ENCODE measurements at regions not wholly inside any gene's neighbourhood (a gene's known extent, or its start where the extent isn't known, plus 50 kb on each side); places are given as distances from the start of the nearest gene placed in this dataset.
"Not testable (repeated sequence)": the region's sequence is repeated elsewhere in the genome, so short reads cannot be mapped to it uniquely, and the experiment has no call there.

DNA sequence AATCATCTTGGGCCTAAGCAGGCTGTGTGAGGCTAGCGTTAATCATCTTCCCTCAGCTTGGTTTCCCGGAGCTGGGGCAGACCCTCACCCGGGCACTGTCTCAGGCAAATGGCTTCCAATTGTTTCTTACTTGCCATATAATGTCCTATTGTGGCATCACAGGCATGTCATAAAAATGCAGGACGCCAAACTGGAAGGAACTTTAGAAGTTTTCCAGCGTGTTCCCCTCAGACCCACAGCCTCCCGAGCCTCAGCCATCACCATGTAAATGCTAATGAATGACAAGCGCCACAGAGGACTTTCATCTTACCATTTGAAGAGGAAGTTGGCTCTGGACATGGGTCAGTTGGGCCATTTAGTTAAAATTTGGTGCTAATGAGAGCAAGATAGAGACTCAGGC is 143.0 kb upstream of the IRX1 start:
- no peaks in the 10 kb centered on the region for H3K27me3 ChIP-seq
- no peak overlapping the region for H3K4me3 ChIP-seq
- no peaks in the 10 kb centered on the region for H3K9me3 ChIP-seq
- H3K4me1 ChIP-seq = no peaks in the 10 kb centered on the region
- no peak for DNase-seq
- H3K27ac ChIP-seq = no peak overlapping the region
- ATAC-seq = no peak
- H3K36me3 ChIP-seq = no peaks in the 10 kb centered on the region
- TF ChIP-seq CTCF (IDR thresholded peaks at IDR 0.05) = no peak
- intact Hi-C loops (cut with DNase I) = no loop called here

GRCh38 chr5:3451961-3452360 is 143.7 kb upstream of the IRX1 start:
- ATAC-seq = peak; percentile 54
- no peak overlapping the region for H3K4me3 ChIP-seq
- no peaks in the 10 kb centered on the region for H3K36me3 ChIP-seq
- intact Hi-C loops (cut with DNase I) = no loop called here
- no peak overlapping the region for H3K27ac ChIP-seq
- no peak for DNase-seq
- no peaks in the 10 kb centered on the region for H3K4me1 ChIP-seq
- H3K9me3 ChIP-seq = no peaks in the 10 kb centered on the region
- H3K27me3 ChIP-seq = no peaks in the 10 kb centered on the region
- TF ChIP-seq CTCF (IDR thresholded peaks at IDR 0.05) = no peak

GRCh38 chr5:3449481-3449880 is 146.2 kb upstream of the IRX1 start:
- Histone ChIP-seq H3K9me3 (no peaks in the 10 kb centered on the region), H3K4me3 (no peak overlapping the region), H3K4me1 (no peaks in the 10 kb centered on the region), H3K27ac (no peak overlapping the region), H3K36me3 (no peaks in the 10 kb centered on the region), H3K27me3 (no peaks in the 10 kb centered on the region)
- intact Hi-C loops (cut with DNase I) = no loop called here
- ATAC-seq = no peak
- no peak for TF ChIP-seq CTCF (IDR thresholded peaks at IDR 0.05)
- no peak for DNase-seq

DNA sequence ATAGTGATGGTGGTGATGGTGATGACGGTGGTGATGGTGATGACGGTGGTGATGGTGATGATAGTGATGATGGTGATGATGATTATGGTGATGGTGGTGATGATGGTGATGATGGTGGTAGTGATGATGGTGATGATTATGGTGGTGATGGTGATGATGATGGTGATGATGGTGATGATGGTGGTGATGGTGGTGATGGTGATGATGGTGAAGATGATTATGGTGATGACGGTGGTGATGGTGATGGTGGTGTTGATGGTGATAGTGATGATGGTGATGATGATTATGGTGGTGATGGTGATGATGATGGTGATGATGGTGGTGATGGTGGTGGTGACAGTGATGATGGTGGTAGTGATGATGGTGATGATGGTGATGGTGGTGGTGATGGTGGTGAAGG is 149.2 kb upstream of the IRX1 start:
- DNase-seq = no peak
- no peaks in the 10 kb centered on the region for H3K4me1 ChIP-seq
- H3K27ac ChIP-seq = no peak overlapping the region
- H3K36me3 ChIP-seq = no peaks in the 10 kb centered on the region
- intact Hi-C loops (cut with DNase I) = no loop called here
- no peaks in the 10 kb centered on the region for H3K27me3 ChIP-seq
- TF ChIP-seq CTCF (IDR thresholded peaks at IDR 0.05) = no peak
- no peaks in the 10 kb centered on the region for H3K9me3 ChIP-seq
- ATAC-seq = no peak
- no peak overlapping the region for H3K4me3 ChIP-seq

DNA sequence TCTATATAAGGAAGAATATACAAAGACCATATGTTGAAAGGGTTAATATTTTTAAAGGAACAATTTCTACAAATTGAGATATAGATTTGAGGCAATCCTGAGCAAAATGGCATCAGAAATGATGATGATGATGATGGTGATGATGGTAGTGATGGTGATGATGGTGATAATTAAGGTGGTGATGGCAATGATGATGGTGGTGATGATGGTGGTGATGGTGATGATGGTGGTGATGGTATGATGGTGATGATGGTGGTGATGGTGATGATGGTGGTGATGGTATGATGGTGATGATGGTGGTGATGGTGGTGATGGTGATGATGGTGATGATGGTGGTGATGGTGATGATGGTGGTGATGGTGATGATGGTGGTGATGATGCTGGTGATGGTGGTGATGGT is 150.1 kb upstream of the IRX1 start:
- ATAC-seq; H3K9me3 ChIP-seq; H3K4me3 ChIP-seq; intact Hi-C loops (cut with DNase I); H3K36me3 ChIP-seq; H3K4me1 ChIP-seq; H3K27me3 ChIP-seq; H3K27ac ChIP-seq; DNase-seq: not testable (repeated sequence)

GRCh38 chr5:3432135-3432534 is 163.5 kb upstream of the IRX1 start:
- ATAC-seq (no peak), DNase-seq (no peak)
- intact Hi-C loops (cut with DNase I) = no loop called here
- no peak for TF ChIP-seq CTCF (IDR thresholded peaks at IDR 0.05)
- Histone ChIP-seq H3K4me1 (no peaks in the 10 kb centered on the region), H3K4me3 (no peak overlapping the region), H3K27me3 (no peaks in the 10 kb centered on the region), H3K27ac (no peak overlapping the region), H3K36me3 (no peaks in the 10 kb centered on the region), H3K9me3 (no peaks in the 10 kb centered on the region)

All from upper lobe of right lung (tissue), 1 donor.